ENCODE measurements at regions not wholly inside any gene's neighbourhood (a gene's known extent, or its start where the extent isn't known, plus 50 kb on each side); places are given as distances from the start of the nearest gene placed in this dataset.

DNA sequence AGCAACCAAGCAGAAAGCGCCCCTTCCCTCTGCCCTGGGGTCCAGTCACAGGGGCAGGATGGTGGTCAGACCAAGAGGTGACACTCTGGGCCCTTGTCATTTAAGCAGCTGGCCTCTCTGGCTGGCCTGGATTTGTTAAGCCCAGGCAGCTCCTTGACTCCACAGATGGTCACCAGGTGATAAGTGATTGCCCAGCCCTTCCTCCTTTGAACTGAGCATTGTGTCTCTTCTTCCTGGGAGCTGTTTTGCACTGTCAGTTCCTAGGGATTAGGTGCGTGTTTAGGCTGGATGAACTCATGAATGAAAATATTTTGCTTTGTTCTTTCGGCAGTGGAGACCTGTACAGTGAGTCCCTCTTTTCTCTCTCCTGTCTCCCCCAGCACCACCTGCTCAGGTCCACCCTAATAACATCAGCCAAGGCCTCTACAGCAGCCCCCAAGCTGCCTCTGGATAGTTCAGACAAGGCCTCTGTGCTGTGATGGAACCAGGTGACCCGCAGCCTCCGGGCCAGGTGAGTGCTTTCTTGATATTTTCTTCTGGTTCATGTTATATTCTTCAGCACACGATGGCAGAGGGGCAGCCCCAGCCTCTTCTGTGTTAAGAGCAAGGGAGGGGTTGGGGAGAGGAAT is 139.7 kb upstream of the PITX1 start:
- Histone ChIP-seq H2BK20ac (ENCODE audit: low read depth, low read length, poor library complexity, severe bottlenecking) (no peak overlapping the region), H2BK12ac (ENCODE audit: insufficient read length, low read depth, low read length) (no peak overlapping the region), H3K79me1 (ENCODE audit: insufficient read depth, low read depth, low read length, poor library complexity, severe bottlenecking) (no peaks in the 10 kb centered on the region), H2BK5ac (ENCODE audit: insufficient read length, low read length) (no peak overlapping the region), H2BK120ac (ENCODE audit: low read depth, low read length, poor library complexity, severe bottlenecking) (no peak overlapping the region), H3K23ac (ENCODE audit: insufficient read length, low read depth, low read length) (no peak overlapping the region), H4K8ac (replicated peaks; ENCODE audit: insufficient read length, low read depth, low read length) (no peak overlapping the region), H3K79me2 (ENCODE audit: insufficient read depth, low read length) (no peaks in the 10 kb centered on the region), H3K56ac (ENCODE audit: insufficient read length, low read depth, low read length) (no peak overlapping the region), H4K91ac (ENCODE audit: insufficient read length, low read depth, low read length) (no peak overlapping the region), H4K20me1 (ENCODE audit: control insufficient read depth, insufficient read depth, insufficient read length) (no peaks in the 10 kb centered on the region), H2AFZ (ENCODE audit: low read length) (no peak overlapping the region), H4K5ac (ENCODE audit: insufficient read length, low read depth, low read length) (no peak overlapping the region), H3K23me2 (ENCODE audit: insufficient read length, low read depth, low read length, poor library complexity, severe bottlenecking) (no peaks in the 10 kb centered on the region), H3K27me3 (ENCODE audit: insufficient read depth, low read length) (no peaks in the 10 kb centered on the region), H3K4me2 (ENCODE audit: insufficient read depth, insufficient read length, low read length) (no peak overlapping the region), H3T11ph (ENCODE audit: low read length) (no peak overlapping the region), H3K9me3 (ENCODE audit: control insufficient read depth, low read depth, low read length) (no peaks in the 10 kb centered on the region), H3K4ac (ENCODE audit: low read depth, low read length) (no peak overlapping the region), H2AK5ac (ENCODE audit: insufficient read length, low read length) (no peak overlapping the region), H3K9ac (ENCODE audit: extremely low read depth, insufficient read length, low read length) (no peak overlapping the region), H3K14ac (ENCODE audit: insufficient read depth, low read length) (no peak overlapping the region; the same call in 1 of the 2 replicates), H2BK15ac (ENCODE audit: low read depth, low read length) (no peak overlapping the region), H3K4me1 (ENCODE audit: insufficient read depth, low read length) (no peaks in the 10 kb centered on the region), H3K27ac (ENCODE audit: insufficient read length, low read depth, low read length) (no peak overlapping the region), H3K18ac (ENCODE audit: insufficient read length, low read depth, low read length) (no peak overlapping the region)
- no peaks in the 10 kb centered on the region; a peak in 1 of 5 replicates for H3K9me3 Mint-ChIP-seq
- WGBS (ENCODE audit: extremely low coverage, insufficient read length, low lambda C conversion rate) = no CpG with 5 or more reads among the region's 6 CpGs
- H3K27ac Mint-ChIP-seq = no peak overlapping the region
- no peak for DNase-seq
- no peaks in the 10 kb centered on the region; a peak in 1 of 4 replicates for H3K4me1 Mint-ChIP-seq
- no peak overlapping the region for H3K4me3 Mint-ChIP-seq
- TF ChIP-seq, protein P1, sequence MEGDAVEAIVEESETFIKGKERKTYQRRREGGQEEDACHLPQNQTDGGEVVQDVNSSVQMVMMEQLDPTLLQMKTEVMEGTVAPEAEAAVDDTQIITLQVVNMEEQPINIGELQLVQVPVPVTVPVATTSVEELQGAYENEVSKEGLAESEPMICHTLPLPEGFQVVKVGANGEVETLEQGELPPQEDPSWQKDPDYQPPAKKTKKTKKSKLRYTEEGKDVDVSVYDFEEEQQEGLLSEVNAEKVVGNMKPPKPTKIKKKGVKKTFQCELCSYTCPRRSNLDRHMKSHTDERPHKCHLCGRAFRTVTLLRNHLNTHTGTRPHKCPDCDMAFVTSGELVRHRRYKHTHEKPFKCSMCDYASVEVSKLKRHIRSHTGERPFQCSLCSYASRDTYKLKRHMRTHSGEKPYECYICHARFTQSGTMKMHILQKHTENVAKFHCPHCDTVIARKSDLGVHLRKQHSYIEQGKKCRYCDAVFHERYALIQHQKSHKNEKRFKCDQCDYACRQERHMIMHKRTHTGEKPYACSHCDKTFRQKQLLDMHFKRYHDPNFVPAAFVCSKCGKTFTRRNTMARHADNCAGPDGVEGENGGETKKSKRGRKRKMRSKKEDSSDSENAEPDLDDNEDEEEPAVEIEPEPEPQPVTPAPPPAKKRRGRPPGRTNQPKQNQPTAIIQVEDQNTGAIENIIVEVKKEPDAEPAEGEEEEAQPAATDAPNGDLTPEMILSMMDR (conservative IDR thresholded peaks at IDR 0.05) = no peak
- no peaks in the 10 kb centered on the region for H3K36me3 Mint-ChIP-seq (ENCODE audit: insufficient read depth in 1 of 3, low read depth in 3 of 3)
- peaks cover 55% of the 10 kb centered on the region for H3K27me3 Mint-ChIP-seq (ENCODE audit: low read depth)
